Stomach (tissue), 8 donors: ENCODE measurements at regions not wholly inside any gene's neighbourhood (a gene's known extent, or its start where the extent isn't known, plus 50 kb on each side); places are given as distances from the start of the nearest gene placed in this dataset.

Experiments
- DNase-seq, 2 donors: peaks; one replicate each; pipeline versions ENCODE4 v3.0.0 to v3.0.0-alpha.2; 2013 to 2019
- H3K27ac ChIP-seq, 5 donors: fragments of 200-600 bp in 4 of 5; sonication (generic) in 4 of 5; one replicate each; pipeline ENCODE4 v1.5.1; 2013 to 2019; ENCODE audit warnings: mild to moderate bottlenecking in 1 of 5, moderate library complexity in 1 of 5
- H3K27me3 ChIP-seq, 3 donors: fragments of 200-600 bp; sonication (generic); one replicate each; pipeline ENCODE4 v1.5.1; 2017 to 2019; ENCODE audit warnings: mixed run types in 1 of 3
- H3K36me3 ChIP-seq, 4 donors: fragments of 200-600 bp; sonication (generic); 1 replicate in 3 of 4; 2 replicates in 1 of 4; pipeline ENCODE4 v1.5.1; 2016 to 2019
- H3K4me1 ChIP-seq, 4 donors: fragments of 200-600 bp; sonication (generic); one replicate each; pipeline ENCODE4 v1.5.1; 2016 to 2019
- H3K4me3 ChIP-seq, 4 donors: fragments of 200-600 bp; sonication (generic) in 3 of 4; one replicate each; pipeline ENCODE4 v1.5.1; 2016 to 2019; ENCODE audit warnings: mild to moderate bottlenecking in 1 of 4
- H3K9me3 ChIP-seq, 4 donors: fragments of 200-600 bp; sonication (generic); one replicate each; pipeline ENCODE4 v1.5.1; 2016 to 2019
- EP300 ChIP-seq: sonication (generic); formaldehyde crosslinking; IDR thresholded peaks from one replicate; pipeline ENCODE4 v1.6.1; 2017; ENCODE audit warnings: antibody characterized with exemption
- POLR2A ChIP-seq, 4 donors: fragments of 450-650 bp; IDR thresholded peaks; one replicate each; pipeline ENCODE4 v1.6.1; 2016; ENCODE audit warnings: antibody characterized with exemption in 4 of 4, control low read depth in 2 of 4, mild to moderate bottlenecking in 1 of 4, moderate library complexity in 1 of 4
- POLR2AphosphoS5 ChIP-seq, 3 donors: sonication (generic); formaldehyde crosslinking; IDR thresholded peaks; one replicate each; pipeline ENCODE4 v1.6.1; 2016; ENCODE audit warnings: antibody characterized with exemption in 3 of 3
- WGBS, 5 donors: extraction: QIAGEN DNeasy Blood & Tissue Kit in 3 of 5; methylation state at CpG; one replicate each; pipeline versions ENCODE4 v1.1.5 to v1.1.7; 2013 to 2018; 5-methylcytosine and 5-hydroxymethylcytosine counted together
- intact Hi-C: fragments of 100-400 bp; cut with DNase I; formaldehyde crosslinking; loops from one replicate; pipeline ENCODE4 v1.15.1; 2023; ENCODE audit warnings: low total_unique reads
- TF ChIP-seq, protein P1 (sequence below), 7 experiments: fragments of 450-650 bp in 4 of 7; fragments of 200-600 bp in 3 of 7; sonication (generic) in 3 of 7; IDR thresholded peaks; one replicate each; pipeline ENCODE4 v1.5.1; 2016 to 2019; ENCODE audit warnings: antibody characterized with exemption in 7 of 7, control low read depth in 2 of 7, mild to moderate bottlenecking in 1 of 7
- donor health status: healthy with polysubstance abuse.
- donor health status: Bipolar disorder and iron deficiency.
- donor health status: healthy.

GRCh38 chr13:111046590-111047141, 68.4 kb upstream of the ARHGEF7 start:
- TF ChIP-seq POLR2AphosphoS5 (IDR thresholded peaks at IDR 0.05), result no peak
- no peak for TF ChIP-seq POLR2A (IDR thresholded peaks at IDR 0.05)
- TF ChIP-seq, protein P1, sequence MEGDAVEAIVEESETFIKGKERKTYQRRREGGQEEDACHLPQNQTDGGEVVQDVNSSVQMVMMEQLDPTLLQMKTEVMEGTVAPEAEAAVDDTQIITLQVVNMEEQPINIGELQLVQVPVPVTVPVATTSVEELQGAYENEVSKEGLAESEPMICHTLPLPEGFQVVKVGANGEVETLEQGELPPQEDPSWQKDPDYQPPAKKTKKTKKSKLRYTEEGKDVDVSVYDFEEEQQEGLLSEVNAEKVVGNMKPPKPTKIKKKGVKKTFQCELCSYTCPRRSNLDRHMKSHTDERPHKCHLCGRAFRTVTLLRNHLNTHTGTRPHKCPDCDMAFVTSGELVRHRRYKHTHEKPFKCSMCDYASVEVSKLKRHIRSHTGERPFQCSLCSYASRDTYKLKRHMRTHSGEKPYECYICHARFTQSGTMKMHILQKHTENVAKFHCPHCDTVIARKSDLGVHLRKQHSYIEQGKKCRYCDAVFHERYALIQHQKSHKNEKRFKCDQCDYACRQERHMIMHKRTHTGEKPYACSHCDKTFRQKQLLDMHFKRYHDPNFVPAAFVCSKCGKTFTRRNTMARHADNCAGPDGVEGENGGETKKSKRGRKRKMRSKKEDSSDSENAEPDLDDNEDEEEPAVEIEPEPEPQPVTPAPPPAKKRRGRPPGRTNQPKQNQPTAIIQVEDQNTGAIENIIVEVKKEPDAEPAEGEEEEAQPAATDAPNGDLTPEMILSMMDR (IDR thresholded peaks at IDR 0.05), result no peak
- TF ChIP-seq EP300, result no peak
- Histone ChIP-seq H3K9me3 (no peaks in the 10 kb centered on the region), H3K27ac (peak overlapping the region in 1 of 5 donors; percentile 19), H3K4me3 (no peak overlapping the region), H3K4me1 (peaks cover 0 to 6% (median 0%) of the 10 kb centered on the region in 4 donors), H3K27me3 (peaks cover 0 to 5% (median 0%) of the 10 kb centered on the region in 3 donors), H3K36me3 (no peaks in the 10 kb centered on the region)
- DNase-seq, result no peak
- 60 to 76% (median 72%) methylated on average over 6 to 9 of the region's 9 CpGs for WGBS, 5 donors
- intact Hi-C loops, result no loop called here

DNA sequence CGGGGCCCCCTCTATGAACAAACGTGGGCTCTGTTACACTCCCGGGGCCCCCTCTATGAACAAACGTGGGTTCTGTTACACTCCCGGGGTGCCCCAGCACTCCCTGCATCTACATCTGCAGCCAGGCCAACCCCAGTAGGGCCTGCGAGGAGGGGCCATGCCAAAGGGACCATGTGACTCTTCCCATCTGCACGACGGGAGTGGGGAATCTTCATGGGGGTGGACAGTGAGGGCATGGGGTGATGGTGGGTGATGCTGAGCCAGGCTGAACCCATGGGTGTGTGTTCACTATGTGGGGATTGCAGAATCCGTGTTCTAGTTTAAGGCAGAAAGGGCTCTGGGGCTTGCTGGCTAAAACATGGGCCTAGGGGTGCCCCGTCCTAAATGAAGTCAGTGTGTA, 69.9 kb upstream of the ARHGEF7 start:
- Histone ChIP-seq H3K36me3 (no peaks in the 10 kb centered on the region), H3K27me3 (peaks cover 0 to 5% (median 0%) of the 10 kb centered on the region in 3 donors), H3K4me1 (peaks cover 0 to 2% (median 0%) of the 10 kb centered on the region in 4 donors), H3K9me3 (no peaks in the 10 kb centered on the region), H3K27ac (no peak overlapping the region), H3K4me3 (no peak overlapping the region)
- intact Hi-C loops, result no loop called here
- WGBS, 5 donors, result 76 to 83% (median 79%) methylated on average over 5 to 10 of the region's 10 CpGs
- no peak for TF ChIP-seq EP300
- TF ChIP-seq, protein P1 (IDR thresholded peaks at IDR 0.05), result no peak
- TF ChIP-seq POLR2A (IDR thresholded peaks at IDR 0.05), result no peak
- no peak for TF ChIP-seq POLR2AphosphoS5 (IDR thresholded peaks at IDR 0.05)
- DNase-seq, result no peak

DNA sequence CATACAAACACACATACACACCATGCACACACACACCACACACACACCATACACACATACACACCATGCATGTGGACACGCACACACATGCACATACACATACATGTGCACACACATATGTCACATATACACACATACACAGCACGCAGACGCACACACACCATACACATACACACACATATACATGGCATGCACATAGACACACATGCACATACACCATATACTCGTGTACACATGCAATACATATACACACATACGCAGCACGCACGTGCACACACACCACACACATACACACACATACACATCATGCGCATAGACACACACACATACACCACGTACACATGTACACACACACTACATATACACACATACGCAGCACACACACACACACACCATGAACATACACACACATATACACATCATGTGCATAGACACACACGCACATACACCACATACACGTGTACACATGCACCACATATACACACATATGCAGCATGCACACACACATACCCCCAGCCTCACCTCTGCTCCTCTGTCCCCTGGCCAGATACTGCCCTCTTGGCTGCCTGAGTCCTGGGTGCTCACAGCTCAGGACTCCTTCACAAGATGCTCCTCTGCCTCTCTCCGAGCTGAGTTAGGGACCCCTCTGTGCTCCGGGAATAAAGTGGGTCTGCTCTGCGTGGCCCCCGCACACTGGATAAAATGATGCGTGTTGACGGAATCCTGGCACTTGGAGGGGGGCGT, 70.9 kb upstream of the ARHGEF7 start:
- intact Hi-C loops, result no loop called here
- no peaks in the 10 kb centered on the region for H3K4me1 ChIP-seq
- H3K36me3 ChIP-seq, result no peaks in the 10 kb centered on the region
- no peak overlapping the region for H3K27ac ChIP-seq
- no peak overlapping the region for H3K4me3 ChIP-seq
- DNase-seq, result no peak
- peaks cover 0 to 8% (median 0%) of the 10 kb centered on the region in 3 donors for H3K27me3 ChIP-seq
- 92 to 98% (median 96%) methylated on average over 15 to 19 of the region's 19 CpGs for WGBS, 5 donors
- no peaks in the 10 kb centered on the region for H3K9me3 ChIP-seq
- TF ChIP-seq POLR2AphosphoS5 (IDR thresholded peaks at IDR 0.05), result no peak
- TF ChIP-seq, protein P1 (IDR thresholded peaks at IDR 0.05), result no peak
- TF ChIP-seq POLR2A (IDR thresholded peaks at IDR 0.05), result no peak
- TF ChIP-seq EP300, result no peak

DNA sequence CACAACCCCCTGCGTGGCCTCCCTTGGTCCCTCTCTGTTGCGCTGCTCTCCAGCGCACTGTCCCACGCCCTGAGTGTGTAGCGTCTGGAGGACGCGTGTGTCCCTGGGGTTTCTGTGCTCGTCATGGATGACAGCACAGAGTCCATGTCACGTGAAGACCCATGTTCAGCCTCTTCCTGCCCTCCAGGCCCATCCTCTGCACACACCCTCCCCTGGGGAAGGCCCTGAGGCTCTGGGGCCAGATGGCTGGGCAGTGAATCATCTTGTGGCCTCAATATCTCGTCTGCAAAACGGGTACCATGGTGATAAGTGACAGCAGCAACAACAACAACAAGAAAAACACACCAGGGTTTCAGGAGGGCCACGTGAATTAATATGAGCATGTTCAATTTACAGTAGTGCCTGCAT, 71.5 kb upstream of the ARHGEF7 start:
- WGBS, 5 donors, result 70 to 86% (median 78%) methylated on average over 7 to 12 of the region's 12 CpGs
- peaks cover 0 to 15% (median 0%) of the 10 kb centered on the region in 3 donors for H3K27me3 ChIP-seq
- DNase-seq, result no peak
- no peak for TF ChIP-seq POLR2A (IDR thresholded peaks at IDR 0.05)
- no peak for TF ChIP-seq POLR2AphosphoS5 (IDR thresholded peaks at IDR 0.05)
- no peak for TF ChIP-seq EP300
- TF ChIP-seq, protein P1 (IDR thresholded peaks at IDR 0.05), result no peak
- H3K36me3 ChIP-seq, result no peaks in the 10 kb centered on the region
- no peaks in the 10 kb centered on the region for H3K9me3 ChIP-seq
- intact Hi-C loops, result no loop called here
- no peak overlapping the region for H3K4me3 ChIP-seq
- H3K27ac ChIP-seq, result no peak overlapping the region
- H3K4me1 ChIP-seq, result no peaks in the 10 kb centered on the region
